ENCODE measurements at regions not wholly inside any gene's neighbourhood (a gene's known extent, or its start where the extent isn't known, plus 50 kb on each side); places are given as distances from the start of the nearest gene placed in this dataset.
A peak's percentile ranks its signal among the peaks of the same experiment; 100 is the strongest.
"Not testable (repeated sequence)": the region's sequence is repeated elsewhere in the genome, so short reads cannot be mapped to it uniquely, and the experiment has no call there.

- no peak for DNase-seq (ENCODE audit: low read depth)
Observed at GRCh38 chr5:50898966-50899365, 232.5 kb downstream of the PARP8 start.

- no peak for DNase-seq (ENCODE audit: low read depth)
Observed at GRCh38 chr5:50900952-50901510, 234.6 kb downstream of the PARP8 start.

GRCh38 chr5:50903651-50904050 lies 237.2 kb downstream of the PARP8 start:
- no peak for DNase-seq (ENCODE audit: low read depth)

GRCh38 chr5:50905996-50906570 lies 239.6 kb downstream of the PARP8 start:
- no peak for DNase-seq (ENCODE audit: low read depth)

GRCh38 chr5:50920160-50920559 lies 253.7 kb downstream of the PARP8 start:
- DNase-seq (ENCODE audit: low read depth) = not testable (repeated sequence)

GRCh38 chr5:50921366-50922133 lies 255.1 kb downstream of the PARP8 start:
- no peak for DNase-seq (ENCODE audit: low read depth)

- DNase-seq (ENCODE audit: low read depth) = not testable (repeated sequence)
Observed at GRCh38 chr5:50922134-50922941, 255.9 kb downstream of the PARP8 start.

- no peak for DNase-seq (ENCODE audit: low read depth)
Observed at GRCh38 chr5:50922942-50923767, 256.7 kb downstream of the PARP8 start.

GRCh38 chr5:50923768-50924494 lies 257.5 kb downstream of the PARP8 start:
- DNase-seq (ENCODE audit: low read depth) = no peak

- no peak for DNase-seq (ENCODE audit: low read depth)
Observed at GRCh38 chr5:50927953-50928352, 261.5 kb downstream of the PARP8 start.

- no peak for DNase-seq (ENCODE audit: low read depth)
Observed at GRCh38 chr5:50929174-50929573, 262.7 kb downstream of the PARP8 start.

- DNase-seq (ENCODE audit: low read depth) = no peak
Observed at GRCh38 chr5:50934343-50934742, 267.9 kb downstream of the PARP8 start.

- no peak for DNase-seq (ENCODE audit: low read depth)
Observed at GRCh38 chr5:50945139-50945538, 278.7 kb downstream of the PARP8 start.

- no peak for DNase-seq (ENCODE audit: low read depth)
Observed at GRCh38 chr5:50947906-50948683, 281.7 kb downstream of the PARP8 start.

- DNase-seq (ENCODE audit: low read depth) = no peak
Observed at GRCh38 chr5:50953290-50953689, 286.9 kb downstream of the PARP8 start.

GRCh38 chr5:50958852-50959457 lies 292.5 kb downstream of the PARP8 start:
- DNase-seq (ENCODE audit: low read depth) = no peak

GRCh38 chr5:50962934-50963872 lies 296.8 kb downstream of the PARP8 start:
- DNase-seq (ENCODE audit: low read depth) = peak; percentile 24

- no peak for DNase-seq (ENCODE audit: low read depth)
Observed at GRCh38 chr5:50963971-50964745, 297.7 kb downstream of the PARP8 start.
